ENCODE measurements at regions not wholly inside any gene's neighbourhood (a gene's known extent, or its start where the extent isn't known, plus 50 kb on each side); places are given as distances from the start of the nearest gene placed in this dataset.

DNA sequence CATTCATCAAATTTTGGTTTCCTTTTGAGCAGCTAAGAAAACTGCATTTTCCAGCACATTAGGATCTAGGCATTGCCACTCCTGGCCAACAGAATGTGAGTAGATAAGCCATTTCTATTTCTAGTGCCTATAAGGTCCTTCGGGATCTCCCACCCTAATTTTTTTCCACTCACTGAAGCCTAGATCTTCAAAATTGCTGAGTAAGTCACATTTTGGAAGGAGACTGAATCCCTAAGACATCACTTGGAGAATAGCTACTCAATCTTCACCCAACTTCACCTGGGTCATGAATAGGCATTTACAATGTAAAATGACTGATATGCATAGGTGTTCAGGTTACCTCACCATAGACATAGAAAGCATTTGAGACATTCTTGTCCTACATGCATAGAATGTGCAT lies 548.1 kb upstream of the GYPC start:
- TF ChIP-seq CTCF (IDR thresholded peaks at IDR 0.05), result no peak
- TF ChIP-seq EZH2 (IDR thresholded peaks at IDR 0.05; ENCODE audit: borderline replicate concordance, insufficient read depth, low read depth, low read length, poor library complexity, severe bottlenecking), result no peak
